PC-9 (cell line): ENCODE measurements at regions not wholly inside any gene's neighbourhood (a gene's known extent, or its start where the extent isn't known, plus 50 kb on each side); places are given as distances from the start of the nearest gene placed in this dataset.

Source experiments
- EZH2 ChIP-seq: fragments of 200-600 bp; sonication (generic); IDR thresholded peaks from 2 replicates; pipeline ENCODE4 v1.8.0; 2017; ENCODE audit warnings: antibody characterized with exemption, low read depth
- TF ChIP-seq, protein P1 (sequence below): fragments of 200-600 bp; sonication (generic); conservative IDR thresholded peaks from 2 replicates; pipeline ENCODE4 v1.6.1; 2017; ENCODE audit warnings: mixed run types, antibody characterized with exemption, mild to moderate bottlenecking, moderate library complexity

DNA sequence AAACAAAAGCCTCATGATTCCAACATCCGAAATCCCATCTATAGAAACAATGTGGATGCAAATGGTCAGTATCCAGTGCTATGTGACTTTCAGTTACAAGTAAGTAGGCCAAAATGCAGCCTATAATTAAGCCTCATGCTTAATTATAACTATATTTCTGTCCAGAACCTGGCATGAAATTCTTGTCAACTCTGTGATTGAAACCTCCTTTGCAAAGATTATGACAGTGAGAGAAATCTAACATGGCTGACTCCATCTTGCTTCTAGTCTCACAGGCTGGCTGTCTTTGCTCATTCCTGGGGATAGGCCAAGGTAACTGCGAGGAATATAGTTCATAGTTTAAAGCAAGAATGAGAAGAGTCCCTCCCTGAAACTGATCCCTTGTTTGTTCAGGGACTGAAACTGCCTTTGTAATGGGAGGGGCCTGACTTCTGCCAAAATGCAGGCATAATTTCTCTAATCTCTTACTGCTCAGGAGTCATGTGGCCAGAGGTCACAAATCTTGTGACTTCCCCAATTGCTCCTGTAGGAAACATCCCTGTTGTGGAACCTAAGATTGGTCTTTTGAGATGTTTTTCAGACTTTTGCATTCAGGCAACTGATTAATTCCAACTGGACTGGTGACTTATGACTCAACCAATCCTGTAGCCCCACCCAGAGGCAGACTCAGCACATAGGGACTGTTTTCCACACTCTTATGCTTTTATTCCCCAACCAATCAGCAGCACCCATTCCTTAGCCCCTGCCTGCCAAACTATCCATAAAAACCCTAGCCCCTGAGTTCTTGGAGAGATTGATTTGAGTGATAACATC is 84.5 kb upstream of the TLK1 start:
- TF ChIP-seq, protein P1, sequence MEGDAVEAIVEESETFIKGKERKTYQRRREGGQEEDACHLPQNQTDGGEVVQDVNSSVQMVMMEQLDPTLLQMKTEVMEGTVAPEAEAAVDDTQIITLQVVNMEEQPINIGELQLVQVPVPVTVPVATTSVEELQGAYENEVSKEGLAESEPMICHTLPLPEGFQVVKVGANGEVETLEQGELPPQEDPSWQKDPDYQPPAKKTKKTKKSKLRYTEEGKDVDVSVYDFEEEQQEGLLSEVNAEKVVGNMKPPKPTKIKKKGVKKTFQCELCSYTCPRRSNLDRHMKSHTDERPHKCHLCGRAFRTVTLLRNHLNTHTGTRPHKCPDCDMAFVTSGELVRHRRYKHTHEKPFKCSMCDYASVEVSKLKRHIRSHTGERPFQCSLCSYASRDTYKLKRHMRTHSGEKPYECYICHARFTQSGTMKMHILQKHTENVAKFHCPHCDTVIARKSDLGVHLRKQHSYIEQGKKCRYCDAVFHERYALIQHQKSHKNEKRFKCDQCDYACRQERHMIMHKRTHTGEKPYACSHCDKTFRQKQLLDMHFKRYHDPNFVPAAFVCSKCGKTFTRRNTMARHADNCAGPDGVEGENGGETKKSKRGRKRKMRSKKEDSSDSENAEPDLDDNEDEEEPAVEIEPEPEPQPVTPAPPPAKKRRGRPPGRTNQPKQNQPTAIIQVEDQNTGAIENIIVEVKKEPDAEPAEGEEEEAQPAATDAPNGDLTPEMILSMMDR, result no peak
- no peak for TF ChIP-seq EZH2
